ENCODE measurements at regions not wholly inside any gene's neighbourhood (a gene's known extent, or its start where the extent isn't known, plus 50 kb on each side); places are given as distances from the start of the nearest gene placed in this dataset.

GRCh38 chr10:29104661-29105399 lies 184.0 kb upstream of the LYZL1 start:
- TF ChIP-seq CTCF (conservative IDR thresholded peaks at IDR 0.05; ENCODE audit: low read length) (no peak), EZH2phosphoT487 (IDR thresholded peaks at IDR 0.05; ENCODE audit: borderline replicate concordance) (no peak)

DNA sequence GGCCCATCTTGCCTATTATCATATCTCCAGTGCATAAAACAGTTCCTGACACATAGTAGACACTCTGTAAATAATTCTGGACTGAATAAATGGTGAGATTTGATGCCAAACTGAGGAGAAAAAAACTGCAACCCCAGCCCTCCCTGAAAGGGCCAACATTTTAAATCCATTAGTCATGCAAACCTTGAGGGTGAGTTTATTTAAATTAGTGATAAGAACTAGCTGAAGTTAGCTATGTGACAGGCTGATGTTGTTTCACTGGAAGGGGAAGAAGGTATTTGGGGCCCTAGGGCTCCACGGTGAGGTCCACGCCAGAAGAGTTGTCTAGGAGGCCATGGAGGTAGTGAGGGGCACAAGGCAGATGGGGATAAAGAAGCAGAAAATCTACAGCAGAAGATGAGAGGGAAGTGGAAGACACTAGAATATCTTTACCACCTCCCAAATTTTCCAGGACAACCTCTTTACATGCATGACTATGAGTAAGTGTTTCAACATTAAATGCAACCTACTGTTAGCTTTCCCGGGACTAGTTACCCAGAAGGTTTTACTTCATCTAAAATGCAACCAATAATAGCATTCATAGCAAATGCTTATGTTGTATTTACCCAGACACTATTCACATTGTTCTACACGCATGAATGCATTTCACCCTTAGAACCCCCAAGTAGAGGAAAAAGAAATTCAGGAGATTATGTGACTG lies 183.2 kb upstream of the LYZL1 start:
- Histone ChIP-seq H3K4me1 (ENCODE audit: insufficient read depth, low read length, poor library complexity, severe bottlenecking) (no peaks in the 10 kb centered on the region), H2AFZ (ENCODE audit: low read length) (no peak overlapping the region), H4K20me1 (ENCODE audit: insufficient read depth, low read length, poor library complexity, severe bottlenecking) (no peaks in the 10 kb centered on the region), H3K4me2 (ENCODE audit: low read depth, low read length, poor library complexity, severe bottlenecking) (no peak overlapping the region), H3K4me3 (ENCODE audit: low read length, poor library complexity, severe bottlenecking) (no peak overlapping the region), H3F3A (ENCODE audit: low read depth) (no peaks in the 10 kb centered on the region), H3K9me2 (replicated peaks; ENCODE audit: low read depth, low read length) (no peaks in the 10 kb centered on the region), H3K79me2 (ENCODE audit: insufficient read depth, low read length) (no peaks in the 10 kb centered on the region), H3K9ac (ENCODE audit: low read depth, low read length, poor library complexity, severe bottlenecking) (no peak overlapping the region), H3K9me3 (ENCODE audit: insufficient read depth, low read depth, low read length) (no peaks in the 10 kb centered on the region), H3K36me3 (ENCODE audit: insufficient read depth, low read length) (no peaks in the 10 kb centered on the region), H3K27me3 (ENCODE audit: insufficient read depth, low read length, poor library complexity, severe bottlenecking) (no peaks in the 10 kb centered on the region)
- TF ChIP-seq EZH2phosphoT487 (IDR thresholded peaks at IDR 0.05; ENCODE audit: borderline replicate concordance) (no peak), CTCF (conservative IDR thresholded peaks at IDR 0.05; ENCODE audit: low read length) (no peak)

More at GRCh38 chr10:29104661-29105399, 184.0 kb upstream of the LYZL1 start:
- Histone ChIP-seq H3K4me3 (ENCODE audit: low read length, poor library complexity, severe bottlenecking) (no peak overlapping the region), H3K79me2 (ENCODE audit: insufficient read depth, low read length) (no peaks in the 10 kb centered on the region), H3F3A (ENCODE audit: low read depth) (no peaks in the 10 kb centered on the region), H3K9me2 (replicated peaks; ENCODE audit: low read depth, low read length) (no peaks in the 10 kb centered on the region), H3K9me3 (ENCODE audit: insufficient read depth, low read depth, low read length) (no peaks in the 10 kb centered on the region), H3K9ac (ENCODE audit: low read depth, low read length, poor library complexity, severe bottlenecking) (no peak overlapping the region), H3K4me1 (ENCODE audit: insufficient read depth, low read length, poor library complexity, severe bottlenecking) (no peaks in the 10 kb centered on the region), H4K20me1 (ENCODE audit: insufficient read depth, low read length, poor library complexity, severe bottlenecking) (no peaks in the 10 kb centered on the region), H3K27me3 (ENCODE audit: insufficient read depth, low read length, poor library complexity, severe bottlenecking) (no peaks in the 10 kb centered on the region), H2AFZ (ENCODE audit: low read length) (no peak overlapping the region), H3K4me2 (ENCODE audit: low read depth, low read length, poor library complexity, severe bottlenecking) (no peak overlapping the region), H3K36me3 (ENCODE audit: insufficient read depth, low read length) (no peaks in the 10 kb centered on the region)

DNA sequence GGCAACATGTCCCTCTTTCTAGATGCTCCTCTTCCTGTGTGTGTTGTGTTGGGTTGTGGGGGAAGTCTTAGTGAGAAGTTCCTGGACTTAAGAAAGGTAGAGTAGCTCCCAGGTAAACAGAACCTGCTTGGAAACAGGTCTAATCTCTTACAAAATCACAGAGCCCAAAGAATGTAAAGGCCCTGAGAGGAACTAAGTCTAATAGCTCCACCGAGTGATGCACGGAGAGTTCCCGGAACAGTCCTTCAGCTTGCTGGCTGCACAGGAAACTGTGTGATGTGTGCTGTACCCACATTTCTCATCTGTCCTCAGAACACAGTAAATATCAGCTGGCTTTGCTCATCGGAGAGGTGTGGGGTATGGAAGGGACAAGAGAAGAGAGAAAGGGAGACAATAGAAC lies 182.6 kb upstream of the LYZL1 start:
- Histone ChIP-seq H3K4me3 (ENCODE audit: low read length, poor library complexity, severe bottlenecking) (no peak overlapping the region), H3K9ac (ENCODE audit: low read depth, low read length, poor library complexity, severe bottlenecking) (no peak overlapping the region), H2AFZ (ENCODE audit: low read length) (no peak overlapping the region), H3K4me1 (ENCODE audit: insufficient read depth, low read length, poor library complexity, severe bottlenecking) (no peaks in the 10 kb centered on the region), H3K4me2 (ENCODE audit: low read depth, low read length, poor library complexity, severe bottlenecking) (no peak overlapping the region), H3F3A (ENCODE audit: low read depth) (no peaks in the 10 kb centered on the region), H3K36me3 (ENCODE audit: insufficient read depth, low read length) (no peaks in the 10 kb centered on the region), H4K20me1 (ENCODE audit: insufficient read depth, low read length, poor library complexity, severe bottlenecking) (no peaks in the 10 kb centered on the region), H3K9me2 (replicated peaks; ENCODE audit: low read depth, low read length) (no peaks in the 10 kb centered on the region), H3K79me2 (ENCODE audit: insufficient read depth, low read length) (no peaks in the 10 kb centered on the region), H3K27me3 (ENCODE audit: insufficient read depth, low read length, poor library complexity, severe bottlenecking) (no peaks in the 10 kb centered on the region), H3K9me3 (ENCODE audit: insufficient read depth, low read depth, low read length) (no peaks in the 10 kb centered on the region)
- no peak for TF ChIP-seq EZH2phosphoT487 (IDR thresholded peaks at IDR 0.05; ENCODE audit: borderline replicate concordance)
- TF ChIP-seq CTCF (conservative IDR thresholded peaks at IDR 0.05; ENCODE audit: low read length): no peak

Data from Loucy (cell line).